Mucosa of stomach (tissue), 1 donor: ENCODE measurements at regions not wholly inside any gene's neighbourhood (a gene's known extent, or its start where the extent isn't known, plus 50 kb on each side); places are given as distances from the start of the nearest gene placed in this dataset.
"Not testable (repeated sequence)": the region's sequence is repeated elsewhere in the genome, so short reads cannot be mapped to it uniquely, and the experiment has no call there.

Experiments
- H3K27me3 ChIP-seq: one replicate; pipeline ENCODE4 v1.7.0; 2013; ENCODE audit warnings: mild to moderate bottlenecking, low read length; ENCODE audit not compliant: control insufficient read depth, insufficient read depth
- H3K36me3 ChIP-seq: one replicate; pipeline ENCODE4 v1.7.0; 2013; ENCODE audit warnings: low read length; ENCODE audit not compliant: control insufficient read depth, insufficient read depth
- H3K4me1 ChIP-seq: one replicate; pipeline ENCODE4 v1.7.0; 2013; ENCODE audit warnings: mild to moderate bottlenecking, low read length; ENCODE audit not compliant: control insufficient read depth, insufficient read depth
- H3K4me3 ChIP-seq: one replicate; pipeline ENCODE4 v1.7.0; 2013; ENCODE audit warnings: low read length
- H3K9ac ChIP-seq: one replicate; pipeline ENCODE4 v1.7.0; 2013; ENCODE audit warnings: mild to moderate bottlenecking, low read length, moderate library complexity
- H3K9me3 ChIP-seq: one replicate; pipeline ENCODE4 v1.7.0; 2013; ENCODE audit warnings: mild to moderate bottlenecking, low read length, moderate library complexity; ENCODE audit not compliant: control insufficient read depth
- donor health status: Pancreatic carcinoma.

DNA sequence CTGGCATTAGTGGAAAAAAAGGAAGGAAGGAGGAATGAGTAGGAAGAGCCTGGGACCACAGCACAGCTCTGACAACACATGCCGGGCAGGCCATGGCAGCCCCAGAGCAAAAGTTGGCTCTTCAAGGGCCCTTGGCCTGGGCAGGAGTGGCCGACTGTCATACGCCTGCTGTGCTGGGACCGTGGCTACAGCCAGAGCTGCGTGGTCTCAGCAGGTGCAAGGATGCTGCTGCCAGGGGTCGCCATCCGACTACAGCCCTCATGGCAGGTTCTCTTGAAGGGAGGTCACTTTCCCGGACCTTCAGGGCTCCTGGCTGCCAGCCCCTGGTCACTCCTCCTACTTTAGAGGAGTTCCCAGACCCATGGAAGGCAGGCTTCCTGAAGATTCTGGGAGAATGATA is 109.9 kb downstream of the ARL4C start:
- H3K9me3 ChIP-seq, result no peaks in the 10 kb centered on the region
- H3K4me3 ChIP-seq, result no peak overlapping the region
- H3K36me3 ChIP-seq, result no peaks in the 10 kb centered on the region
- H3K27me3 ChIP-seq, result peaks cover 3% of the 10 kb centered on the region
- no peaks in the 10 kb centered on the region for H3K4me1 ChIP-seq
- H3K9ac ChIP-seq, result no peak overlapping the region

DNA sequence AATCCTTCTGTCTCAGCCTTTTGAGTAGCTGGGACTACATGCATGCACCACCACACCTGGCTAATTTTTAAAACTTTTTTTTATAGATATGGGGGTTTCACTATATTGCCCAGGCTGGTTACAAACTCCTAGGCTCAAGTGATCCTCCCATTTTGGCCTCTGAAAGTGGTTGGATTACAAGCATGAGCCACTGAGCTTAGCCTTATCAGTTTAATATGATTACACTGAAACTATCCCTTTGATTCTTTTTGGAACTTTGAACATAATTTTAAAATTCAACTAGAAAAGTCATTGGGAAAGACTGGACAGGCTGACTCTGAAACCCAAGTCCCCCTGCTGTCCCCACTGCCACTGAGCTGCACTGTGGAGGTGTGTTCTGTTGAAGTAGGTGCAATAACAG is 114.8 kb downstream of the ARL4C start:
- H3K9me3 ChIP-seq, result no peaks in the 10 kb centered on the region
- H3K36me3 ChIP-seq, result no peaks in the 10 kb centered on the region
- H3K4me3 ChIP-seq, result no peak overlapping the region
- H3K4me1 ChIP-seq, result no peaks in the 10 kb centered on the region
- H3K9ac ChIP-seq, result no peak overlapping the region
- peaks cover 9% of the 10 kb centered on the region for H3K27me3 ChIP-seq

- not testable (repeated sequence) for H3K9me3 ChIP-seq, H3K4me1 ChIP-seq, H3K4me3 ChIP-seq, H3K9ac ChIP-seq, H3K36me3 ChIP-seq, H3K27me3 ChIP-seq
Measured at GRCh38 chr2:234378958-234379357, 117.9 kb downstream of the ARL4C start.

DNA sequence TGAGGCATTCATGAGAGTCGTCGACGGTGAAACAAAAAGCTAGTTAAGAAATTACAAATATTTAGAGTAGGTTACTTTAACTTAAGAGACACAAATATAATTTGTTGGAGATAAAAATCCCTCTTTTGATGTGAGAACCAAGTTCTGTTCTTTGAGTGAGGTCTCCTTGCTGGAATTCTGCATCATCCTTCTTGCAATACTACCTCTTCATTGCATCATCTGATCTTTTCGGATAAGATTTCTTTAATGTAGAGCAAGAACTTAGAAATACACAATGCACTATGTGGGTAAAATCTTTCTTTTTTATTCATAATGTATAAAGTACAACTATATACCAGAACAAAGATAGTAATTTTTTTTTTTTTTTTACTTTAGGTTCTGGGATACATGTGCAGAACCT is 118.4 kb downstream of the ARL4C start:
- no peak overlapping the region for H3K9ac ChIP-seq
- H3K4me1 ChIP-seq, result no peaks in the 10 kb centered on the region
- H3K9me3 ChIP-seq, result no peaks in the 10 kb centered on the region
- no peak overlapping the region for H3K4me3 ChIP-seq
- peaks cover 10% of the 10 kb centered on the region for H3K27me3 ChIP-seq
- no peaks in the 10 kb centered on the region for H3K36me3 ChIP-seq

GRCh38 chr2:234377761-234378391 is 119.0 kb downstream of the ARL4C start:
- Histone ChIP-seq H3K4me1 (no peaks in the 10 kb centered on the region), H3K9me3 (no peaks in the 10 kb centered on the region), H3K4me3 (no peak overlapping the region), H3K36me3 (no peaks in the 10 kb centered on the region), H3K9ac (no peak overlapping the region), H3K27me3 (peaks cover 10% of the 10 kb centered on the region)

GRCh38 chr2:234376229-234376628 is 120.7 kb downstream of the ARL4C start:
- Histone ChIP-seq H3K36me3 (no peaks in the 10 kb centered on the region), H3K4me3 (no peak overlapping the region), H3K4me1 (no peaks in the 10 kb centered on the region)

DNA sequence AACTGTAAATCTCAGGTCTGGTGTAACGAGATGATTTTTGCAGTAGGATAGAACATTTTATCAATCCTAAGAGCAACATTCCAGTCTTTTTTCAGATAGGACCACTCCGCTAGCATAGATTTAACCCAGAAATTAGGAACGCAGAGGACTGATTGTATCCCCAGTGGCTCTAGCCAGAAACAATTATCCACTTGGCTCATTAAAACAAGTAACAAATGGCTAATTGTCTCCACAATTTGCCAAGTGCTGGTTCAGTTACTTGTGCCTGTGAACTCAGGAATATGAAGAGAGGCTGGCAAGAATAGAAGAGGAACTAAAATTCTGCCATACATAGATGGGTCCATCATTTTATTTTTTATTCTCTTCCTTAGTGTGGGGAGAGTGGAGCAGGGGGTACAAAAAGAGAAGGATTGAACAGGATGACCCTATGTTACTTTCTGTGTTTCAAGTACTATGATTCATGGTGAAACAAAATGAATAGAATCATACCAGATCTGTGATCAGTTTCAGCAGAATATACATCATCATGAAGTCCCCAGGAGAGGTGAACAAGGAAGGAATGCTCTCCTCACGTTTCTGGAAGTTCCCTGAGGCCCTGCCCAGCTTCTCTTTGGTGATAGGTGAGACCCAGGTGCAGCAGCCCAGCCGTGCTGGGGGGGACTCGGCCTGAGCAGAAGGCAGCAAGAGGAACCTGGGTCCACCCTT is 121.6 kb downstream of the ARL4C start:
- Histone ChIP-seq H3K4me3 (no peak overlapping the region), H3K27me3 (peaks cover 10% of the 10 kb centered on the region), H3K4me1 (no peaks in the 10 kb centered on the region), H3K9ac (no peak overlapping the region), H3K9me3 (no peaks in the 10 kb centered on the region), H3K36me3 (no peaks in the 10 kb centered on the region)

More at GRCh38 chr2:234376229-234376628, 120.7 kb downstream of the ARL4C start:
- peaks cover 10% of the 10 kb centered on the region for H3K27me3 ChIP-seq
- no peaks in the 10 kb centered on the region for H3K9me3 ChIP-seq
- H3K9ac ChIP-seq, result no peak overlapping the region

- H3K4me3 ChIP-seq, result no peak overlapping the region
- no peaks in the 10 kb centered on the region for H3K9me3 ChIP-seq
- no peaks in the 10 kb centered on the region for H3K36me3 ChIP-seq
- H3K4me1 ChIP-seq, result no peaks in the 10 kb centered on the region
- H3K9ac ChIP-seq, result no peak overlapping the region
- peaks cover 10% of the 10 kb centered on the region for H3K27me3 ChIP-seq
Measured at GRCh38 chr2:234374736-234375135, 122.1 kb downstream of the ARL4C start.

- Histone ChIP-seq H3K9me3 (no peaks in the 10 kb centered on the region), H3K4me1 (no peaks in the 10 kb centered on the region), H3K36me3 (no peaks in the 10 kb centered on the region), H3K27me3 (peaks cover 10% of the 10 kb centered on the region), H3K4me3 (no peak overlapping the region), H3K9ac (no peak overlapping the region)
Measured at GRCh38 chr2:234374150-234374508, 122.8 kb downstream of the ARL4C start.

- H3K36me3 ChIP-seq, result no peaks in the 10 kb centered on the region
Measured at GRCh38 chr2:234373481-234374149, 123.3 kb downstream of the ARL4C start.

DNA sequence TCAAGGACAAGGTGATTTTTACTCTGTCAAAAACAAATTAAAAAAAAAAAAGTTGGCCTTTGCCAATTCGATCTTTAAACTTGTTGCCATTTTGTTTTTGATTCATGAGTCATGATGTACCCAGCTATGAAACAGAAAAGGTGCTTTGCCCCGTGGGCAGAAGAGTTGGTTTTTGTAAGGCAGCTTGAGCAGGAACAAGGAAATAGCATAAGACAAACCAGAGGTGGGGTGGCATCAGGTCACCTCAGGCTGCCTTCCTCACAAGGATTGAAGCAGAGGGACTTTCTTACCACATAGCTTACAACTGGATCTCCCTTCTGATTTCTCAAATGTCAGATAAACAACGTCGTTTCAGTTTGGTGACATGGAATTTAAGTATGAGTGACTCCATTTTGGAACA is 123.8 kb downstream of the ARL4C start:
- H3K4me1 ChIP-seq, result no peaks in the 10 kb centered on the region
- H3K4me3 ChIP-seq, result no peak overlapping the region
- H3K9me3 ChIP-seq, result no peaks in the 10 kb centered on the region

More at GRCh38 chr2:234373481-234374149, 123.3 kb downstream of the ARL4C start:
- H3K9me3 ChIP-seq, result no peaks in the 10 kb centered on the region
- no peak overlapping the region for H3K4me3 ChIP-seq
- no peaks in the 10 kb centered on the region for H3K4me1 ChIP-seq
- H3K27me3 ChIP-seq, result peaks cover 10% of the 10 kb centered on the region
- no peak overlapping the region for H3K9ac ChIP-seq

DNA sequence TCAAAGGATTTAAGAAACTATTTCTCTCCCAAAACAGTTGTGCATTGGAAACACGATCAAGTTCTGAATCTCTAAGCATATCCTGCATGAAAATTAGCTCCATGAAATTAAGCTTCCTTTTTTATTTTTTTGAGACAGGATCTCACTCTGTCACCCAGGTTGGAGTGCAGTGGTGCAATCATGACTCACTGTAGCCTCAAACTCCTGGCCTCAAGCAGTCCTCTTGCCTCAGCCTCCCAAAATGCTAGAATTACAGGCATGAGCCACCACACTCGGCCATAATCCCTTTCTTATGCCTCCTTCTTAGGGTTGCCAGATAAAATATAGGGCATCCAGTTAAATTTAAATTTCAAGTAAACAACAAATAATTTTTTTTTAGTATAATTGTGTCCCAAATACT is 124.4 kb downstream of the ARL4C start:
- H3K4me3 ChIP-seq, result no peak overlapping the region
- no peaks in the 10 kb centered on the region for H3K36me3 ChIP-seq
- peaks cover 4% of the 10 kb centered on the region for H3K27me3 ChIP-seq
- H3K9ac ChIP-seq, result no peak overlapping the region
- no peaks in the 10 kb centered on the region for H3K4me1 ChIP-seq
- no peaks in the 10 kb centered on the region for H3K9me3 ChIP-seq

More for the DNA sequence above, 123.8 kb downstream of the ARL4C start:
- Histone ChIP-seq H3K36me3 (no peaks in the 10 kb centered on the region), H3K27me3 (peaks cover 9% of the 10 kb centered on the region), H3K9ac (no peak overlapping the region)
